Right lobe of liver (tissue), 4 donors: ENCODE measurements at regions not wholly inside any gene's neighbourhood (a gene's known extent, or its start where the extent isn't known, plus 50 kb on each side); places are given as distances from the start of the nearest gene placed in this dataset.
A peak's percentile ranks its signal among the peaks of the same experiment; 100 is the strongest.

Source experiments
- POLR2A ChIP-seq: fragments of 450-650 bp; IDR thresholded peaks from one replicate; pipeline ENCODE4 v1.6.1; 2017; ENCODE audit warnings: antibody characterized with exemption, mild to moderate bottlenecking
- TF ChIP-seq, protein P1 (sequence below), 4 donors: fragments of 200-600 bp in 3 of 4; fragments of 450-650 bp in 1 of 4; IDR thresholded peaks; one replicate each; pipeline versions ENCODE4 v1.5.1 to v1.8.0; 2016 to 2022; ENCODE audit warnings: antibody characterized with exemption in 4 of 4, mild to moderate bottlenecking in 2 of 4
- donor health status: DM: no; HTN: no; CAD: no.
- donor health status: DM: no; HTN: no; CAD: no.
- donor health status: DM: no; HTN: yes; CAD: no.

DNA sequence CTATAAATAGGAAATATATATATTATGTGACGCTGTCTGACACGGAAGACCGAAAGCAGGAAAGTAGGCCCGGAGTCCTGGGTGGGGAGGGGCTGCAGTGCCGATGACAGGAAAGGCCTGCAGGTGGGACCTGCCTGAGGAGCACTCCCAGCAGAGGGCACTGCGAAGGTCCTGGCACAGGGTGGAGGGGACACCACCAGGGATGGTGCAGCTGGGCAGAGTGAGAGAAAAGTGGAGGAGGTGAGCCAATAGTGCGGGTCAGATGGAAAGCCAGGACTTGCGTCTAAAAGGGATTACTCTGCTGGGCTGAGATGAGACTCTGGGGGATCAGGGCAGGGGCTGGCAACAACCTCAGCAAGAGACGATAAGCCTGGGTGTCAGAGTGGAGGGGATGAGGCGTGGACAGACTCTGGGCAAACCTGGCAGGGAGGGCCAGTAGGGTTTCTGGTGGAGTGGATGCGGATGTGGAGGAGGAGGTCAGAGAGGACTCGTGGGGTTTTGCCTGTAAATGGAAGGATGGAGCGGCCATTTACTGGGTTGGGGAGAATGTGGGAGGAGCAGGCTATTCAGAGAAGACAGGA, 118.2 kb upstream of the ZNF746 start:
- no peak for TF ChIP-seq POLR2A
- TF ChIP-seq, protein P1, sequence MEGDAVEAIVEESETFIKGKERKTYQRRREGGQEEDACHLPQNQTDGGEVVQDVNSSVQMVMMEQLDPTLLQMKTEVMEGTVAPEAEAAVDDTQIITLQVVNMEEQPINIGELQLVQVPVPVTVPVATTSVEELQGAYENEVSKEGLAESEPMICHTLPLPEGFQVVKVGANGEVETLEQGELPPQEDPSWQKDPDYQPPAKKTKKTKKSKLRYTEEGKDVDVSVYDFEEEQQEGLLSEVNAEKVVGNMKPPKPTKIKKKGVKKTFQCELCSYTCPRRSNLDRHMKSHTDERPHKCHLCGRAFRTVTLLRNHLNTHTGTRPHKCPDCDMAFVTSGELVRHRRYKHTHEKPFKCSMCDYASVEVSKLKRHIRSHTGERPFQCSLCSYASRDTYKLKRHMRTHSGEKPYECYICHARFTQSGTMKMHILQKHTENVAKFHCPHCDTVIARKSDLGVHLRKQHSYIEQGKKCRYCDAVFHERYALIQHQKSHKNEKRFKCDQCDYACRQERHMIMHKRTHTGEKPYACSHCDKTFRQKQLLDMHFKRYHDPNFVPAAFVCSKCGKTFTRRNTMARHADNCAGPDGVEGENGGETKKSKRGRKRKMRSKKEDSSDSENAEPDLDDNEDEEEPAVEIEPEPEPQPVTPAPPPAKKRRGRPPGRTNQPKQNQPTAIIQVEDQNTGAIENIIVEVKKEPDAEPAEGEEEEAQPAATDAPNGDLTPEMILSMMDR (IDR thresholded peaks at IDR 0.05): peak in 2 of 4 donors; percentile 7 to 11
